ENCODE measurements at regions not wholly inside any gene's neighbourhood (a gene's known extent, or its start where the extent isn't known, plus 50 kb on each side); places are given as distances from the start of the nearest gene placed in this dataset.

DNA sequence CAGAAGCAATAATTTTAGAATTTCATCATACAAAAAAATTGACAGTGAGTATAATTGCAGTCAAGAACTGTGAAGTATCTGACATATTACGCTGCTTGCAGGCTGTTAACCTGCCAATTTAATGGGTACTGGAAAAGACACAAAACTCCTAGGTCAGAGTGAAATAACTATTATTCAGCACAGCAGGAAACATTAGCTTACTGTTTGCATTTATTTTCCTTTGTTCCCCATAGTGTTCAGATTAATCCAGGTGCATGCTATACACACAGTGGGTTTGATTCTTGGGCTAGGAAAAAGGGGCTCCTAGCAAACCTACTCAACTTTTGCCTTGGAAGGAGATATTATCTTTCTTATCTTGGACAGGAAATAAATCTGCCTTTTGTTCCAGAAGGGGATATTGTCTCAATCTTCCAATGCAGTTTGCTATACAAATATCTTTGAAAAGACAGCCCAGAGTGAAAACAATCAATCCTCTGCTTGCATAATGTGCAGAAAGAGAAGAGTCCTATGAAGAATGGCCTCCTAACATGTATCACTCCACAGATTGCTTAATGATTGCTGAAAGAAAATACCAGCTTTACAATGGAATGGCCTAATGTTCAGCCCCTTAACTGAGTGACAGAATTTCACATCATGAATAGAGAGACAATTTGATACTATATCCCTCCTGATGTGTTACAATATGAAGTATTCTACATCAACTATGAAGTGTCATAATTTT, 443.4 kb downstream of the TBC1D4 start:
- no peak for DNase-seq

DNA sequence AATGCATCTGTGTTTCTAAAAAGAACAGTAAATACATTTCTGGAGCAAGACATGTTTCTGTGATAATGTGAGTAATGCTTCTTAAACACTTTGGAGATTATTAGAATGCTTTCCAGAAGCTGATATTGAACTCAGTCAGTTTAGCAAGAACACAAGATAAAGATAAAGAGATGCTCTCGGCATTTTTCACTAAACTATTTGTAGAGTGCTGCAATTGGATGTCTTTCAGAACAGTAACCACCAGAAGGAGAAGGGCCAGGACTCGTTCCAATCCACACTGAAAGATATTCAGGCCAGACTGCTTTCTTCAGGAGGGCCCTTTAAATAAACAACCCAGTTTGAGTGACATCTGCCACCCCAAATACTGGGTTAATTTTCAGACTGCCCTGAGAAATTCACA, 456.0 kb downstream of the TBC1D4 start:
- no peak for DNase-seq

DNA sequence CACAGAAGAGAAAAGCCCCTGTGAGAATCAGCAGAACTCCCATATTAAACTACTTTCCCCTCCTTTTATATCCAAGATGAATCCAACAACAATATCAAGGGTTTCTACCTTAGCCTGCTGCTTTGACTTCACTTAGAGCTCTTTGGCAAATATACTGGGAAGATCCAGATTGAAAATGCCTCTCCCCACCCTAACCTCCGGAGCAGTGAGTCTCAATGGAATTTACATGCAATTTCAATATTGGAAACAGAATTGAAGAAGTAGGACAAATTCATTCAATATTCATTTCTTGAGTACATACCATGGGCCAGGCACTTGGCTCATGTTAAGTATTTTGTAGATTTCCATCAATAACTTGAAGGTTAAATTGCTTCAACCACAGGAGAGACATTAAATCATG, 457.4 kb downstream of the TBC1D4 start:
- DNase-seq = no peak

DNA sequence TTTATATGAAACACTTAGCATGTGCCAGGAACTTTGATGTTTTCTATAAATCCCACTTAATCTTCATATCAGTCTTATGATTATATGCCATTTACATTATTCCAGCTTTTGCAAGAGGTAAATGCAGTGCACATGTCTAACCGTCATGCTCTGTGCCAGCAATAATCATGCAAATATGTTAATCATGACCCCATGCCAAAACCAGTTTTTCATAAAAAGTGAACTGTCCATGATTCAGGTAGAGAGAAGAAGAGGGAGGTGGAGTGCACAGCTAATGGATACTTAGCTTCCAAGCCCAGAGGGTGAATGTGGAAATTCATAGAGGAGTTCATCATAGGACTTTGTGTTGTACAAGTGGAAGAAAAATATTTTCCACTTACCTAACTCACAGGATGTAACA, 458.4 kb downstream of the TBC1D4 start:
- DNase-seq = no peak

DNA sequence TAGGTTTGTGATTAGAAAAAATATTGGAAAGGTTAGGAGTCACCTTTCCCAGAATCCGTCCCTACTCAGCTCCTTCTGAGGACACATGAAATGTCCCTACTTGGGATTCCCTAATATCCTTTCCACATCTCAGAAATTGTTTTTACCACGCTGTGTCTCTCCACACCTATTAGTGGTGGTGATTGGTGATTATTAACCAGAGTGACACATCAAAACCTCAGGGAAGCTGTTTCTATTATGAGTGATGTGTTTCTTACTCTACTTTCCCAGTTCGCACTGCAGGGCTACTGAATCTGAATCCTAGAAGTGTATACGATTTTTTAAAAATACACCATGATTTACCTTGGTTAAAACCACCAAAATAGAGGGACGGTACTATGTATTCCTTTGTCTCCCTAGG, 460.8 kb downstream of the TBC1D4 start:
- no peak for DNase-seq

DNA sequence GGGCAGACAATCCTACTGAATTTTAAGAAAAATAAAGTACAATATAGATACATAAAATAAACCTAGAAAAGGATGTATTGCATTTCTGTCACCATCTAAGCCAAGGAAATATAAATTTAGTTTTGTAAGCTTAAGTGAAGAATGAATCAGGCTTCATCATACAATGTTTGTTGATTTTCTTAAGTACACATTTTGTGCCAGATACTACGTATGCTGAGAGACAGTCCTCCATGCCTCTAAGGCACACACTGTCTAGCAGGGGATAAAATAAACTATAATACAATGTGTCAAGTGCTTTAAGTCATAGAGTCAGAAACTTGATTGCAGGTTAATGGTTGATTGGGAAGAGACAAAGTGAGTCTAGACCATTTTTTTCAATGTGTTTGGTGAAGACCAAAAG, 465.7 kb downstream of the TBC1D4 start:
- DNase-seq = no peak

DNA sequence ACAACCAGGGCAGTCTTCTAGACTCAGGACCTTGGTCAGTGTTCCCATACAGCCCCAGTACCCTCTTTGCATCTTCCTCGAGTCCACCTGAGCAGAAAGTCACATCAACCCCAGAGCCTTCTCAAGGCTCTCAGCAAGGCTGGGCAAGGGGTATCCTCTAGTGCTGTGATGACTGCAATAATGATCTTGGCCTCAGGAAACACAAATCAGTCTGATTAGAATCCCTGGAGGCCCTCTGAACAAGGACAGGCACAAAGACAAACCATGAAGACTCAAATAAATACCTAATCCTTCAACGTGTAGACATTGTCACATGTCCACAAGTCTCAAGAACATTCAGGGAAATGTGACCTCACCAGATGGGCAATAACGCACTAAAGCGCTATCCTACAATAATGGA, 468.2 kb downstream of the TBC1D4 start:
- DNase-seq = no peak

DNA sequence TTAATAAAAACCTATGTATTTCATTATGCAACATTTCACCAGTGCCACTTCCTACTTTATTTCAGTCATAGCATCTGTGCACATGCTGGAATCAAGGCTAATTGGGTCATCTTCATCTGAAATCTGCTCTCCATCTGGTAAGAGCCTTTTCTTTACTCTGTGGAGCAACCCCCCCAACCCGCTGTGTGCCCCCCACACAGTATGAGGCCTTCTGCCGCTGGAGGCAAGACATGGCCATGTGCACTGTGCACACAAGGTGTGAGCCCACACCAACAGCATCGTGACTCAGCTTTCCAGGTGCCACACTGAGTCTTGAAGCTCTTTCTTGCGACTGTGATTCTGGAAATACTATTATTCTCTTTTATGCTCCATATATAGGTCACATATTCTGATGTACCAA, 471.0 kb downstream of the TBC1D4 start:
- no peak for DNase-seq

DNA sequence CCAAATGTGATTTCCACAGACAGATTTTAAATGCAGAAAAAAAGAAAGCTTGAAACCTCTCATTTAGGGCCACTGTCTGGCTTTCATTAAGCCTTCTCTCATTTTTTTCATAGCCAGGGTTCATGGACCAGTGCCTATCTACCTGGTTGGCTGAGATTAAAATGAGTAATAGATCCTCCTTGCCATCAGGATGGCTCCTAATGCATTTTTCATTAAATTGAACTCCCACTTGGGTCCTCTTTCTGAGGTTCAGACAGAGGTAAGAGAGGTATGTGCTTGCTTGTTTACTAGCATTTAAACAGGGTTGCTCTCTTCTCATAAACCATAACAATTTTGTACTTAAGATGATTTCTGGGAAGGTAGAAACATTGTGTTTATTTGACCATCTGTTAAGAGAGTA, 473.0 kb downstream of the TBC1D4 start:
- DNase-seq = no peak

DNA sequence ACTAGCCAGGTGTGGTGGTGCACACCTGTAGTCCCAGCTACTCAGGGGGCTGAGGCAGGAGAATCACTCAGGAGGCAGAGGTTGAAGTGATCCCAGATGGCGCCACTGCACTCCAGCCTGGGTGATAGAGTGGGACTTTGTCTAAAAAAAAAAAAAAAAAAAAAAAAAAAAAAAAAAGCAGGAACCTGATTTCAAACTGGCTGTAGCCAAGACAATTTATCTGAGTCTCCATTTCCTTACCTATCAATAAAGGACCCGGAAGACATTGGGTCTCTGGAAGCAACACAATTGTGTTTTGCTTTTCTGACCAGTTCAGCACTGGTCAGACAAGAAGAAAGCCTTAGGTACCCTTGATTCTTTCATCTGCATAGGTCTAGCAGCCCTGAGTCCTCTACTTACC, 491.0 kb downstream of the TBC1D4 start:
- no peak for DNase-seq

DNA sequence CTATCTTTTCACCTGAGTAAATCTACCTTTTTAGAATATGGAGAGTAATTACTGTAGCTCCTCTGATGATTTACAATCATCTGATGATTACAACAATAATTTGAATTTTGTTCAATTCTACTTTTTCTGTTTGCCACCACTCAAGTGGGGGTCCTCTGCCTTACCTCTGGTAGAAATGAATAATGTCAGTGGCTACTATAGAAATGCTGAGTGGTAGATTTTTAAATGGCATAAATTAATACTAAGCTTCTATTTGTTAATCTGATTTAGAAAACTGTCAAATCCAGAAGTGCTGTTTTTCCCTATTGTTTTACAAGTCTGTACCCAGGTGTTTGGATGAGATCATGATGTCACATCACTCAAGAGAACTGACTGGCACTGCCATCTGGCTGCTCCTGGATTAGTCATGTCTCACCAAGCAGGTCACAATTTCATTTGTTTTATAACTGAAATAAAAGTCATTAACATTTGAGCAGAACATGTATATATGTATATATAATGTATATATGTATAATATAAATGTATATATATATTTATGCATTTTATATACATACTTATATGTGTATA, 494.8 kb downstream of the TBC1D4 start:
- DNase-seq = no peak

DNA sequence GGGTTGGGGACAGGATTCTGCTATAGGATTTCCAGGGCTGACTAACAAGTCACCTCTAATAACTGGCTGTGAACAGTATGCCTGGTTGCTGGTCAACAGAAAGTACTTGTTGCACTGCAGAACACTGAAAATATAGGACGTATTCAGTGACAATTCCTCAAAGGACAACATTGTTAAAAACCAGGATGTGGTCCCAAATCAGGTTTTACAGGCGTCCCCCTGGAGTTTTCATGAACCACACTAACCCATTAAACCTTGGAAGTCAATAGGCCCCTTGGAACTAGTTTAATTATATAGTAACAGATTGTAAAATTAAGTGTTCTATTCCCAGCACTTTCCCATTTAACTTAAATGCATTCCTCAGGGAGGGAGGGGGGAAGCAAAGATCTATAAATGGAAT, 495.4 kb downstream of the TBC1D4 start:
- DNase-seq = no peak

DNA sequence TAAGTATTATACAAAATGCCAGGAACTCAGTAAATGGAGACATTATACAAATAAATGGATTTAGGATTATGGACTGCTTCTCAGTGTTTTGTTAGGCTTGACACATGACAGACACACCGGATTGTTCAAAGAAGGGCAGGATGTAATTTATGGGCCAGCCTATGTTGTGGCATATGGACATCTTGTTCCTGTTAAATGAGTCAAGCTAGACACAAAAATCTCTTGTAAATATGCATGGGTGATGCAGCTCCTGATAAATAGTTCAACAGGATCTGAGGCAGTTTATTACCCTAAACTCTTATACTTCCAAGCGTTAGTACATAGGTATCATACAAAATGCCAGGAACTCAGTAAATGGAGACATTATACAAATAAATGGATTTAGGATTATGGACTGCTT, 502.3 kb downstream of the TBC1D4 start:
- no peak for DNase-seq

DNA sequence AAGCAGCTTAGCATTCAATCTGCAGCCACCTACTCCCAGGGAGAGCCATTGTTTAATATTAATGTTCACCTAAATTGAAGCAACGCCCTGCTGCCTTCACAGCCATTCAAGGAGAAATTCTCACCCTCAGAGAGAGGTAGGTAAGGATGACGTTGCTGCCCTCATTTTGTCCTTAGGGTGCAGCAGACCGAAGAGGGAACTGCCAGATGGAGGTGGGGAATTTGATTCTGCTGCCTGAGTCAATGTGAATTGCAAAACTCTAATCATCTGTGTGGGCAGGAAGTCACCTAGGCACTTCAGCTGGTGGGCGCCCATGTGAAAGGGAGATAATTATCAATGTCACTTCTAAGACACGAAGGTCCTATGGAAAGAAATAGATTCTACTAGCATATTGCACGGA, 503.4 kb downstream of the TBC1D4 start:
- no peak for DNase-seq

DNA sequence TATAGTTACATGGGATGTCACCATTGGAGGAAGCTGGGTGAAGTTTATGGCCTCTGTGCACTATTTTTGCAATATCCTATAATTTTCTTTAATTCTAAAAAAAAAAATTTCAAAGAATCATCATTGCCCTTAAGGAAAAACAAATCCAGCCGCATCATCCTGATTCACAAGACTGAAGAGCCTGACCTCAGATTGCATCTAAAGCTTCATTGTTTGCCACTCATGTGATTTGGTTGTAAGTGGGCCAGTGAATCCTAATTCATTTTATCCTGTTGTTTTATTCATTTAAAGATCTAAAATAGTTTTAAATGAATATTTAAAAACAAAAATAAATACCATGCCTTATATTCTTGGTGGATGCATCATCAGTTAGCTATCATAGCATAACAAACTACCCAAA, 504.5 kb downstream of the TBC1D4 start:
- DNase-seq = no peak

DNA sequence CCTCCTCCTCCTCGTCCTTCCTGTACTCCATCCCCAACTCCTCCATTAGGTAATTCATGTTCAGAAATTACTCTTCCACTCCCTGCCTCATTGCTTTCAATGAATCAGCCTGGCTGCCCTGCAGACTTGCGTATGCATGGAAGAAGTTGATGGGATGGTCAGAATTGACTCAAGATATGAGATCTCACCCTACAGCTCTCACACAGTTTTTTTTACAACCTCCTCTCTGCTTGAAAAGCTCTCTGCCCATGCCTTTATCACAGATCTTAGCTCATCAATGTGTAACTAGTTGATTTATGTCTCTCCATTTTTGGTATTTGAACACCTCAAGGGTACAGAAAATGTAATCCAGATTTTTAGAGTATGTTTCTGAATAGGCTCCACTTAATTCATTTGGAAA, 506.9 kb downstream of the TBC1D4 start:
- no peak for DNase-seq

DNA sequence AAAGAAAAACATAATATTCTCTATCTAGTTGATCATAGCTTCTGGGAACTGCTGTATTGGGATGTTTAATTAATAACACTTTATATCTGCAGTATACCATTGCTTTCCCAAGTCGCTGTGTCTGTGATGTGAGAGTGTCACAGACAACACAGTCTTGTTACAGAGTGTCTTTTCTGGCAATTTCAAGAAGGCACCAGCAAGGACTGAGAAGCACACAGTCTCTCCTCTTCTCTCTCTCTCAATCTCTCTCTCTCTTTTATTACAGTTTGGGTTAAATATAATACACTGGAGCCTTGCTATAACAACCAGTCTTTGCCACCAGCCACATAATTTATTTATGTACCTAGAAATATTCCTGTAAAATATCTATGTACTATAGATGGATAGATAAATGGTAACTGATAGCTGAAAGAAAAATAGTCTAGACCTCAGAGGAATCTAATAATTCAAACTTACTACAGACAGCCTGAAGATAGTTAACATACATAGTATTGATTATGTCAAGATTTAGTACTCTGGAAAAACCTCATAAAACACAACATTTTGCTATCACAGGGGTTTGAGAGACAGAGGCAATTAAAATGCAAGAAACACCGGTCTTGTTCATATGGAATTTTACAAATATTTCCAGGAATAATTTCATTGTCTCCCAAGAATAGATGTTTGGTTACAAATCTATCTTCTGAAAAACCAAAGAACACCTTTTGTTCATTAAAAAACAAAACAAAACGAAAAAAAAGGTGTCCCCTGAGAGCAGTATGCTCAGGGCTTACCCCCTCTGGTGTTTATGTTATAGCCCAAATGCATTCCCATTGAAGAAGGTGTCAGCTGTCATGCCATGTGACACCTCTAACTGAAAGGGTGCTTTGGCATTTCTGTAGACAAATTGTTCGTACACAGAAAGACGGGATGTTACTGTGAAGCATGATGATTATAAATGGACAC, 507.8 kb downstream of the TBC1D4 start:
- no peak for DNase-seq

DNA sequence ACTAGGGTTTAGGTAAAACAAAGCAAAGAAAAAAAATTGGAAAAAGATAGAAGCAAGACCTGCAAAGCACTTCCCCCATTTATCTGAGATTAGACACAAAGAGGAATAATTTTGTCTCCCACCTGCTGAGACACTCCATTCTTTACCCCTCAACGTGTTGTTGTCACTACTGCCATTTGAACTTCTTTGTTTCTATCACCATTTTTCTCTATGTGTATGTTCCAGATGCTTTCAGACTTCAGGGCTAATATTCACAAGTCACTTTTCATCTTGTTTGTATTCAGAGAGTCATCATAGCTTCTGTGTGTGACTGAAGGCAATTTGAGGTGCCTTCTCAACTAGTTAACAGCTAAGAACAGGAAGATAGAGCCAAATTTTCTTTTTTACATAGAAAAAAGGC, 512.5 kb downstream of the TBC1D4 start:
- no peak for DNase-seq

DNA sequence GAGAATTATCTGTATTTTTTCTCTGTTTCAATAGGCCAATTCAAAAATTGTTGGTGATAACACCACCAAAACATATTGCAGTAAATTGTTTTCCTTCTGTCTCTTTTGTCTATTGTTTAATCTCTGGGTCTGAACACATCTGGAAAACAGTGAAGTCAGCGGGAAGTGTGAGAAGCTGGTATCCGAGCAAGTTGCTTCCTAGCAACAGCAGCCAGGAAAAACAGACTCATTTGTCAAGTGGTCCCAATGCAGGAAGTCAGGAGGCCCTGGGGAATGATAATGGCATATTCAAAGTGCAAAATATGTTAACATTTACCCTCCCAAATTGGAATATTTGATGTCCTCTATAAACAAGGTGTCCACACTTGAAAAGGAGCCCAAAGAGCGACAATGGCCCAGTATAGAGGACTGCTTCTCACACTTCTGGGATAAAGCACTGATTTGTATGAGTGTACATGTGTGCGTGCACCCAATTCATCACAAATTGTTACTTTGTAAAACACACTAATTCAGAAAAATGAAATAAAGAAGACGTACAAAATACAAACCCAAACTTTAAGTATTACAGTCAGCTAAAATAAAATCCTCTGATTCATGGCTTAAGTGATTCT, 515.0 kb downstream of the TBC1D4 start:
- DNase-seq = no peak

DNA sequence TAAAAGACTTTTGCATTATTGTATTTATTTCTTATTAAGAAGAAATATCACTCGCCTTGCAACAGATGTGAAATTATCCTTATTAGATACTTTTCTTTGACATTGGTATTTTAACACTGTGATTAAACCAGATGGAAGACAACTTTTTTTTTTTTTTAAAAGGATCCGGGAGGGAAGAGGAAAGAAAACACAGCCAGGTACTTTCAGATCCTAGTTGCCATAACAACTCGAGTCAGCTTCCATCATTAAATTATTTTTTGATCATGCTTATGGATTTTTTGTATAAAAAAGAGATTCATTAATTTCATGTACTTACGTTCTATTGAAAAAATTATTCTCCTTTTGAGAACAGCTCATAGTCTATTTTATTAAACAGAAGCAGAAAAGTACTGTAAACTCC, 515.7 kb downstream of the TBC1D4 start:
- no peak for DNase-seq

DNA sequence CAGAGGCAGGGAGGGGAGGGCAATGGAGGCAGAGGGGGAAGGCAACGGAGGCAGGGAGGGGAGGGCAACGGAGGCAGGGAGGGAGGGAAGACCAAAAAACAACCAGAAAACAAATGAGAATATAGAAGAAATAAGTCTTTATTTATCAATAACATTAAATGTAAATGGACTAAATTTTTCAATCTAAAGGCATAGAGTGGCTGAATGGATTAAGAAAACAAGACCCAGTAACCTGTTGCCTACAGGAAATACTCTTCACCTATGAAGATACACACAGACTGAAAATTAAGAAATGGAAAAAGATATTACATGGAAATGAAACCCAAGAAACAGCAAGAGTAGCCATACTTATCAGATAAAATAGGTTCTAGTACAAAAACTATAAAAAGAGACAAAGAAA, 536.3 kb downstream of the TBC1D4 start:
- no peak for DNase-seq

DNA sequence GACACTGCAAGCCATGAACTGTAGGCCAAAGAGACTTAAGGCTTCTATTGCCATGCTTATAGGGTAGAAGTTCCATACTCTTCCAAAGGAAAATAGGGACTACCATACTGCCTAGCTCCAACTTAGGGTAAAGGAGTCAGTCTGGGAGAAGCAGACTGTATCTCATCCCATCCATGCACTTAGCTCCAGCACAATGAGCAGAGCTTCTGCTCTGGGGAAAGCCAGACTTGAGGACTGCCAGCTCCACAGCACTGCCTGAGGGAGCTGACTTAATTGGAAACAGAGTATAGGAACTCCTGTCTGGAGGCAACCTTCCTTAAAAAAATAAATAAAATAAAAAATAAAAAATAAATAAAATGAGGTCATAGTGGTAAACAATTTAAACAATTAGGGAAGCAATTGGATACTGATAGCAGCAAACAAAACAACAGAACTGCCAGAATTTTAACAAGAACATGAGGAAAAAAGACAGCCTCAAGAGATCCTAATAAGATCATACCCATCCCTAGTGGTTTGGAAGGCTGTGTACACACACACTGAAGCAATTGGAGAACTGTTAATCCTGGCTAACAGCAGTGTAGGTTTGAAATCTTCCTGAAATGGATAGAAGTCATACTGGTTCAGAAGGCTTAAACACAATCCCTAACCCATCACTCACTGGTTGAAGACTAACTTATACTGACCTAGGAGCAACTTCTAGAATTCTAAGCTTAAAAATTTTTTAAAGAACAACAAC, 550.1 kb downstream of the TBC1D4 start:
- DNase-seq = no peak

Measured in hematopoietic multipotent progenitor cell treated with erythropoietin and hydrocortisone succinate and interleukin-3 and kit ligand, for 4 days (in vitro differentiated cells).